ENCODE measurements at regions not wholly inside any gene's neighbourhood (a gene's known extent, or its start where the extent isn't known, plus 50 kb on each side); places are given as distances from the start of the nearest gene placed in this dataset.

GRCh38 chr20:56949318-56949717 lies 317.1 kb downstream of the BMP7 start:
- peak; percentile 54 for TF ChIP-seq CTCF (conservative IDR thresholded peaks at IDR 0.05; ENCODE audit: low read length)
- no peak for TF ChIP-seq EZH2phosphoT487 (IDR thresholded peaks at IDR 0.05; ENCODE audit: borderline replicate concordance, low read depth, low read length)

Measured in OCI-LY7 (cell line).